ENCODE measurements at regions not wholly inside any gene's neighbourhood (a gene's known extent, or its start where the extent isn't known, plus 50 kb on each side); places are given as distances from the start of the nearest gene placed in this dataset.

DNA sequence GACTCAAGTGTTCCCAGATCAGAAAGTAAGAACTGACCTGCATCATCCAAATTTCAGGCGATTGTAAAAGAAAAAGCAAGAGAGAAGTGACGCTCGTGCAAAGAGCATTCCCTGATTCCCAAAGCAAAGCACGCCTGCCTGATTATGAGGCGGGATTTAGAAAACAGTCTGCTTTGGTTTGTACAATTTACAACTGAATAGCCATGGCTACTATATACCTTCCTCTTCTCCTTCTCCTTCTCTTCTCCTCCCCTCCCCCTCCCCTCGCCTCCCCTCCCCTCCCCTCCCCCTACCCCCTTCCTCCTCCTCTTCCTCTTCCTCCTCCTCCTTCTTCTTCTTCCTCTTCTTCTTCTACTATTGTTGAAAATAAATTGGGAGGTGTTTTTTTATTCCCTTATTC lies 782.9 kb downstream of the GALR1 start:
- TF ChIP-seq, protein P1, sequence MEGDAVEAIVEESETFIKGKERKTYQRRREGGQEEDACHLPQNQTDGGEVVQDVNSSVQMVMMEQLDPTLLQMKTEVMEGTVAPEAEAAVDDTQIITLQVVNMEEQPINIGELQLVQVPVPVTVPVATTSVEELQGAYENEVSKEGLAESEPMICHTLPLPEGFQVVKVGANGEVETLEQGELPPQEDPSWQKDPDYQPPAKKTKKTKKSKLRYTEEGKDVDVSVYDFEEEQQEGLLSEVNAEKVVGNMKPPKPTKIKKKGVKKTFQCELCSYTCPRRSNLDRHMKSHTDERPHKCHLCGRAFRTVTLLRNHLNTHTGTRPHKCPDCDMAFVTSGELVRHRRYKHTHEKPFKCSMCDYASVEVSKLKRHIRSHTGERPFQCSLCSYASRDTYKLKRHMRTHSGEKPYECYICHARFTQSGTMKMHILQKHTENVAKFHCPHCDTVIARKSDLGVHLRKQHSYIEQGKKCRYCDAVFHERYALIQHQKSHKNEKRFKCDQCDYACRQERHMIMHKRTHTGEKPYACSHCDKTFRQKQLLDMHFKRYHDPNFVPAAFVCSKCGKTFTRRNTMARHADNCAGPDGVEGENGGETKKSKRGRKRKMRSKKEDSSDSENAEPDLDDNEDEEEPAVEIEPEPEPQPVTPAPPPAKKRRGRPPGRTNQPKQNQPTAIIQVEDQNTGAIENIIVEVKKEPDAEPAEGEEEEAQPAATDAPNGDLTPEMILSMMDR (IDR thresholded peaks at IDR 0.05; ENCODE audit: low read depth, low read length, poor library complexity, severe bottlenecking), result no peak
- TF ChIP-seq EZH2phosphoT487 (IDR thresholded peaks at IDR 0.05; ENCODE audit: borderline replicate concordance, low read length), result no peak
